HUES6 (cell line): ENCODE measurements at regions not wholly inside any gene's neighbourhood (a gene's known extent, or its start where the extent isn't known, plus 50 kb on each side); places are given as distances from the start of the nearest gene placed in this dataset.

Source experiments
- H3K27ac ChIP-seq: 2 replicates; pipeline ENCODE4 v1.7.0; 2013; ENCODE audit warnings: low read depth, mild to moderate bottlenecking, low read length, inconsistent platforms
- H3K27me3 ChIP-seq: 2 replicates; pipeline ENCODE4 v1.6.1; 2013; ENCODE audit warnings: low read length; ENCODE audit not compliant: control insufficient read depth, insufficient read depth
- H3K36me3 ChIP-seq: 2 replicates; pipeline ENCODE4 v1.6.1; 2013; ENCODE audit warnings: low read length; ENCODE audit not compliant: control insufficient read depth, insufficient read depth
- H3K4me1 ChIP-seq: 2 replicates; pipeline ENCODE4 v1.6.1; 2013; ENCODE audit warnings: low read length; ENCODE audit not compliant: control insufficient read depth, insufficient read depth
- H3K4me3 ChIP-seq: 2 replicates; pipeline ENCODE4 v1.5.1; 2013; ENCODE audit warnings: low read depth, low read length
- H3K9ac ChIP-seq: one replicate; pipeline ENCODE4 v1.6.1; 2013; ENCODE audit warnings: mild to moderate bottlenecking, low read length
- H3K9me3 ChIP-seq: 2 replicates; pipeline ENCODE4 v1.6.1; 2013; ENCODE audit warnings: low read depth, low read length; ENCODE audit not compliant: control insufficient read depth, insufficient read depth

DNA sequence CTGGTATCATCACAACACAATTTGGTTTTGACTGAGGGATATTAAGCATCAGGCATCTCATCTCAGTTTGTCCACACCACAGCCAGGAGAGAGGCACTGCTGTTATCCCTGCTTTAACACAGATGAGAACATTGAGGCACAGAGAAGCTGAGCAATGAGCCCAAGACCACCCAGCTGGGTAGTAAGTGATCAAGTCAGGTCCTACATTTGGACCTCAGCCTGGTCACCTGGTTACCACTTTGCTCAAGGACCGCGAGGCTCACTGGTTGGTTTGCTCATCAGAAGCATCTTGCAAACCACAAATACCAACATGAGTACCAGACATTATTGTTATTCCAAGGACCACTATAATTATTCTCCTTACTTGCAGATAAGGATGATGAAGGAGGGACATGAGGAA lies 245.5 kb downstream of the CBLN1 start:
- H3K9me3 ChIP-seq: no peaks in the 10 kb centered on the region
- H3K4me3 ChIP-seq: no peak overlapping the region
- no peaks in the 10 kb centered on the region for H3K36me3 ChIP-seq
- no peaks in the 10 kb centered on the region for H3K4me1 ChIP-seq
- H3K27ac ChIP-seq: no peak overlapping the region
- peaks cover 9% of the 10 kb centered on the region; the same call in 1 of the 2 replicates for H3K27me3 ChIP-seq
- no peak overlapping the region for H3K9ac ChIP-seq

GRCh38 chr16:49027420-49027819 lies 254.2 kb downstream of the CBLN1 start:
- H3K4me3 ChIP-seq: no peak overlapping the region

GRCh38 chr16:49026566-49027181 lies 255.0 kb downstream of the CBLN1 start:
- Histone ChIP-seq H3K4me1 (peaks cover 20% of the 10 kb centered on the region), H3K36me3 (no peaks in the 10 kb centered on the region), H3K9me3 (no peaks in the 10 kb centered on the region), H3K27me3 (no peaks in the 10 kb centered on the region), H3K9ac (no peak overlapping the region), H3K27ac (no peak overlapping the region), H3K4me3 (no peak overlapping the region)

More at GRCh38 chr16:49027420-49027819, 254.2 kb downstream of the CBLN1 start:
- H3K27me3 ChIP-seq: no peaks in the 10 kb centered on the region
- H3K9me3 ChIP-seq: no peaks in the 10 kb centered on the region
- no peaks in the 10 kb centered on the region for H3K36me3 ChIP-seq
- no peak overlapping the region for H3K27ac ChIP-seq
- H3K4me1 ChIP-seq: peaks cover 15% of the 10 kb centered on the region
- H3K9ac ChIP-seq: no peak overlapping the region

- no peak overlapping the region for H3K4me3 ChIP-seq
- no peak overlapping the region for H3K9ac ChIP-seq
- H3K27me3 ChIP-seq: no peaks in the 10 kb centered on the region; the same call in 1 of the 2 replicates
- H3K27ac ChIP-seq: no peak overlapping the region
- no peaks in the 10 kb centered on the region for H3K36me3 ChIP-seq
- H3K9me3 ChIP-seq: no peaks in the 10 kb centered on the region
- H3K4me1 ChIP-seq: peaks cover 36% of the 10 kb centered on the region
These were observed 256.7 kb downstream of the CBLN1 start for GRCh38 chr16:49024896-49025295.

GRCh38 chr16:49024016-49024415 lies 257.6 kb downstream of the CBLN1 start:
- Histone ChIP-seq H3K9ac (no peak overlapping the region), H3K36me3 (no peaks in the 10 kb centered on the region), H3K4me1 (peaks cover 45% of the 10 kb centered on the region), H3K27me3 (no peaks in the 10 kb centered on the region; the same call in 1 of the 2 replicates), H3K4me3 (no peak overlapping the region), H3K9me3 (no peaks in the 10 kb centered on the region), H3K27ac (no peak overlapping the region)

DNA sequence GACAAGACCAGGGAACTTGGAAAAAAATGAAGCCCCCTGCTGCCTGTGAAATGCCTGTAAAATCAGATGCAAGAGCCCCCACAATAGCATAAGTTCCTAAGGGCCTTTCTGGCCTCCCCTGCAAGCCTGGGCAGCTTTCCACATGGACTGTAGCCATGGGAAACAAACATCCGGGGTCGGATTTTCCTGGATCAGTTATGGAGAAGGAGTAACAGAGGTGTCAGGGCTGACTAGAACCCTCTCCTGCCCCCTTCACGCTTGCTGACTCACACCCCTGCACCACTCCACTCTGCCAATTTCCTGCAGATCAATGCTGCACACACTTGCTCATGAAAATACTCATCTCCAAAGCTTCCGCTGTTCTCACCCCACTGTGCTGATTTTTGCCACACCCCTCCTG lies 258.6 kb downstream of the CBLN1 start:
- H3K9ac ChIP-seq: no peak overlapping the region
- H3K27me3 ChIP-seq: no peaks in the 10 kb centered on the region; the same call in 1 of the 2 replicates
- no peak overlapping the region for H3K27ac ChIP-seq
- H3K9me3 ChIP-seq: no peaks in the 10 kb centered on the region
- no peaks in the 10 kb centered on the region for H3K36me3 ChIP-seq
- no peak overlapping the region for H3K4me3 ChIP-seq
- H3K4me1 ChIP-seq: peaks cover 49% of the 10 kb centered on the region

- H3K27ac ChIP-seq: no peak overlapping the region
- no peak overlapping the region for H3K9ac ChIP-seq
- H3K4me1 ChIP-seq: peaks cover 49% of the 10 kb centered on the region
- H3K27me3 ChIP-seq: no peaks in the 10 kb centered on the region; the same call in 1 of the 2 replicates
- H3K9me3 ChIP-seq: no peaks in the 10 kb centered on the region
- no peaks in the 10 kb centered on the region for H3K36me3 ChIP-seq
- no peak overlapping the region for H3K4me3 ChIP-seq
These were observed 259.2 kb downstream of the CBLN1 start for GRCh38 chr16:49022351-49022963.

- Histone ChIP-seq H3K36me3 (no peaks in the 10 kb centered on the region), H3K27me3 (no peaks in the 10 kb centered on the region; the same call in 1 of the 2 replicates), H3K9ac (no peak overlapping the region), H3K4me3 (no peak overlapping the region), H3K9me3 (no peaks in the 10 kb centered on the region), H3K4me1 (peaks cover 49% of the 10 kb centered on the region), H3K27ac (no peak overlapping the region)
These were observed 260.5 kb downstream of the CBLN1 start for GRCh38 chr16:49021136-49021535.

DNA sequence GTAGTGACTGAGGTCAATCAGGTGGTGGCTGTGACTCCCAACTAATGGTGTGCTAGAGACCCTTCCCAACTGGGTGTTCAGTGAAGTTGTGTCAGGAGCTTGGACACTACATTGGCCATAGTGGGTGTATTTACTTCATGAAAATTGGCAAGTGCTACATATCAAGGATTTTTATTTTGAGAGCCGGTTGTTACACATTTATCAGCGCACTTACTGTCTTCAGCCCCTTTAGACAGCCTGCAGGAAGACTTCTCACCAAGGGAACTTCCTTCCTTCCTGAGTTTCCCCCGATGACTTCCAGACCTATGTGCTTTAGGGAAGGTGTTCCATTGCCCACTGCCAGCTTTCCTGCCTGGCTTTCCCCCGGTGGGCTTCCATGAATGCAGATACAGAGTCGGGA lies 261.2 kb downstream of the CBLN1 start:
- Histone ChIP-seq H3K36me3 (no peaks in the 10 kb centered on the region), H3K27me3 (no peaks in the 10 kb centered on the region; the same call in 1 of the 2 replicates), H3K9ac (no peak overlapping the region), H3K9me3 (no peaks in the 10 kb centered on the region), H3K4me1 (peaks cover 52% of the 10 kb centered on the region), H3K4me3 (no peak overlapping the region), H3K27ac (no peak overlapping the region)

DNA sequence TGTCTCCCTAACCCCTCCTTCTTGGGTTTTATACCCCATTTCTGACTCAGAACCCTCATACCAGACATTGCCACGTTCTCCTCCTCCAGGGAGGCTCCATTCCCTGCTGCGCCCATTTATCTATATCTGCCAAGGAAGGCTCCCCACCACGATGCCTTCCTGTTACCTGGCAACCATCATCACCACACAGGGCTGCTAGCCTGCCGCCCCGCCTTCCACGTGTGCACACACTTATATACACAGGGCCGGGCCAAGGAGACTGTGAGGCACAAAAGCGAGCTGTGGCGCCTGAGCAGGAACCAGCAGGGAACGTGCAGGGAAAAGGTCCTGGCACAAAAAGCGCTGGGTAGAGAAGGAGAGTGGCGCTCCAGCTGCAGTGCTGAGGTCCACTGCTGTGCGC lies 261.8 kb downstream of the CBLN1 start:
- H3K9ac ChIP-seq: no peak overlapping the region

DNA sequence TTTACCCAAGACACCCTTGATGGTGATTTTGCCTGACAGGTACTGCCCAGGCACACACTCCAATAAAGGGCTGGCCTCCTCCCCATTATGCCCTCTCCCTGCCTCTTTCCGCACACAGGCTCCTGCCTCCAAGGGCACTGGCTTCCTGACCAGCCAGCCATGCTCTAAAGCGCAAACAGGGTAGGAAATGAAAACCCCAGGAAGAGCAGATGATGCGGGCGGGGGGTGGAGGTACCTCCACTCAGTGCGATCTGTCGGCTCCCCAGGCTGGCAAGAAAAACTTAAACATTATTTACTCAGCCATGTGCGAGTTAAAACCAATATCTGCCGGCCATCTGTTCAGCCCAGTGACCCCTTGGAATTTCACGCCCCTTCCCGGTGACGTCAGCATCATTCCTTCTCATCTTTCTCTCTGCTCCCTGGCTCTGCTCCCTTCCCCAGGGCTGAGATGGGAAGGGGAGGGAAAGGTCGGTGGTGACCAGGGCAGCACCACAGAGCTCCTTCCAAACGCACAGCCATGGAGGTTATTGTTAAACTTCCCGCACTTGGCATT lies 262.5 kb downstream of the CBLN1 start:
- H3K4me1 ChIP-seq: peaks cover 59% of the 10 kb centered on the region
- peaks cover 8% of the 10 kb centered on the region; the same call in 1 of the 2 replicates for H3K27me3 ChIP-seq
- H3K9me3 ChIP-seq: no peaks in the 10 kb centered on the region
- no peak overlapping the region; the same call in 1 of the 2 replicates for H3K4me3 ChIP-seq
- no peak overlapping the region for H3K9ac ChIP-seq
- H3K27ac ChIP-seq: no peak overlapping the region
- H3K36me3 ChIP-seq: no peaks in the 10 kb centered on the region

More for the DNA sequence above, 261.8 kb downstream of the CBLN1 start:
- peaks cover 1% of the 10 kb centered on the region; the same call in 1 of the 2 replicates for H3K27me3 ChIP-seq
- peaks cover 58% of the 10 kb centered on the region for H3K4me1 ChIP-seq
- H3K4me3 ChIP-seq: no peak overlapping the region
- no peaks in the 10 kb centered on the region for H3K9me3 ChIP-seq
- H3K27ac ChIP-seq: no peak overlapping the region
- no peaks in the 10 kb centered on the region for H3K36me3 ChIP-seq
